GM21360 (cell line): ENCODE measurements at regions not wholly inside any gene's neighbourhood (a gene's known extent, or its start where the extent isn't known, plus 50 kb on each side); places are given as distances from the start of the nearest gene placed in this dataset.

ENCODE experiments used
- ATAC-seq: cut with Tn5 transposase; IDR thresholded peaks from one replicate; pipeline ENCODE4 v1.9.1; 2021; ENCODE audit warnings: mild to moderate bottlenecking, moderate library complexity; ENCODE audit not compliant: unreplicated experiment

DNA sequence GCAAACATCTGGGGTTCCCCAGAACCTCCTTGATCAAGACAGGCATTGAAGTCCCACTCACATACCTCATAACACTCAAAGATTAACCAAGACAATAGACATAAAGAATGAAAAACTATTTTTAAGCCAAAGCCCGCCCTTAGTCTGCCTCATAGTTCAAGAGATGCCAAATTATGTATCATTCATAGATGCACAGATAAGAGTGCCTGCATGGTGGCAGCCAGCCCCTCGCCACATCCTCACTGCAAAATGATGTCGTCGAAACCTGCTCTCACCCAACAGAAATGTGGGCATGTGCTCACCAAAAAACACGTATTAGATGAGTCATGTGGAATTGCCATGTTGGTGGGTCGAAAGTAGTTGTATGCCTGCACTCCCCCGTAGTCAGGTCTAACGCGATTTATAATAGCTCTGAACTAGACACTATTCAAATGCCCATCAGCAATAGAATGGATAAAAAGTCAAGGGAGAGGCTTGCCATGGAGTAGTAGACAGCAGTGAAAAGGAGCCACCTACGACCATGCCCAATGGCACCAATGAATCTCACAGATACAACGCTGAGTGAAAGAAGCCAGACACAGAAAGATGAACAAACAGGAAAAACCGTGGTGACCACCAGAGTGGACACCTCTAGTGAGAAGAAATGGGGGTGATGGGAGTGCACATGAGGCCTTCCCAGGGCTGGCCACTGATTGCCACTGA is 64.8 kb downstream of the C16orf95 start:
- no peak for ATAC-seq
